HG03103 (cell line): ENCODE measurements at regions not wholly inside any gene's neighbourhood (a gene's known extent, or its start where the extent isn't known, plus 50 kb on each side); places are given as distances from the start of the nearest gene placed in this dataset.

Source experiments
- ATAC-seq: cut with Tn5 transposase; IDR thresholded peaks from one replicate; pipeline ENCODE4 v1.9.1; 2021; ENCODE audit warnings: low read depth; ENCODE audit not compliant: unreplicated experiment

GRCh38 chr3:5727743-5728484 lies 540.4 kb downstream of the EDEM1 start:
- no peak for ATAC-seq

- ATAC-seq: no peak
Observed at GRCh38 chr3:5729852-5730251, 542.3 kb downstream of the EDEM1 start.

GRCh38 chr3:5731100-5731499 lies 543.6 kb downstream of the EDEM1 start:
- no peak for ATAC-seq

- no peak for ATAC-seq
Observed at GRCh38 chr3:5732081-5732480, 544.6 kb downstream of the EDEM1 start.

GRCh38 chr3:5733995-5734394 lies 546.5 kb downstream of the EDEM1 start:
- ATAC-seq: no peak

- no peak for ATAC-seq
Observed at GRCh38 chr3:5735896-5736295, 548.4 kb downstream of the EDEM1 start.

GRCh38 chr3:5739299-5739935 lies 551.9 kb downstream of the EDEM1 start:
- ATAC-seq: no peak

GRCh38 chr3:5739949-5740348 lies 552.4 kb downstream of the EDEM1 start:
- no peak for ATAC-seq

GRCh38 chr3:5741017-5741416 lies 553.5 kb downstream of the EDEM1 start:
- ATAC-seq: no peak

- ATAC-seq: no peak
Observed at GRCh38 chr3:5750091-5750490, 562.6 kb downstream of the EDEM1 start.

GRCh38 chr3:5750874-5751640 lies 563.5 kb downstream of the EDEM1 start:
- no peak for ATAC-seq

GRCh38 chr3:5754602-5755001 lies 567.1 kb downstream of the EDEM1 start:
- ATAC-seq: no peak

- ATAC-seq: no peak
Observed at GRCh38 chr3:5756443-5756842, 568.9 kb downstream of the EDEM1 start.

- no peak for ATAC-seq
Observed at GRCh38 chr3:5757213-5757804, 569.8 kb downstream of the EDEM1 start.

- no peak for ATAC-seq
Observed at GRCh38 chr3:5758699-5759098, 571.2 kb downstream of the EDEM1 start.

- no peak for ATAC-seq
Observed at GRCh38 chr3:5762506-5762905, 575.0 kb downstream of the EDEM1 start.

GRCh38 chr3:5766848-5767247 lies 579.3 kb downstream of the EDEM1 start:
- no peak for ATAC-seq

GRCh38 chr3:5767304-5767703 lies 579.8 kb downstream of the EDEM1 start:
- ATAC-seq: no peak

GRCh38 chr3:5768281-5768945 lies 580.9 kb downstream of the EDEM1 start:
- no peak for ATAC-seq

GRCh38 chr3:5769825-5770224 lies 582.3 kb downstream of the EDEM1 start:
- no peak for ATAC-seq

GRCh38 chr3:5774337-5774736 lies 586.8 kb downstream of the EDEM1 start:
- no peak for ATAC-seq
